Effector memory CD4-positive, alpha-beta T cell (primary cell): ENCODE measurements at regions not wholly inside any gene's neighbourhood (a gene's known extent, or its start where the extent isn't known, plus 50 kb on each side); places are given as distances from the start of the nearest gene placed in this dataset.
"Not testable (repeated sequence)": the region's sequence is repeated elsewhere in the genome, so short reads cannot be mapped to it uniquely, and the experiment has no call there.

Source experiments
- DNase-seq, 3 donors: peaks; one replicate each; pipeline ENCODE4 v3.0.0-alpha.2; 2020
- H3K27ac ChIP-seq: 2 replicates; pipeline ENCODE4 v1.7.0; 2013; ENCODE audit warnings: mild to moderate bottlenecking, low read length, moderate library complexity; ENCODE audit not compliant: insufficient read depth, poor library complexity, severe bottlenecking
- H3K27me3 ChIP-seq: replicated peaks from 2 replicates; pipeline ENCODE4 v1.7.0; 2013; ENCODE audit warnings: mild to moderate bottlenecking, low read length; ENCODE audit not compliant: insufficient read depth, control insufficient read depth, poor library complexity, severe bottlenecking
- H3K36me3 ChIP-seq: 2 replicates; pipeline ENCODE4 v1.7.0; 2013; ENCODE audit warnings: mild to moderate bottlenecking, low read length, moderate library complexity; ENCODE audit not compliant: control insufficient read depth, insufficient read depth
- H3K4me1 ChIP-seq: 2 replicates; pipeline ENCODE4 v1.7.0; 2013; ENCODE audit warnings: low read length, mild to moderate bottlenecking; ENCODE audit not compliant: control insufficient read depth, insufficient read depth, poor library complexity, severe bottlenecking
- H3K4me3 ChIP-seq: 2 replicates; pipeline ENCODE4 v1.7.0; 2013; ENCODE audit warnings: low read length, low read depth, mild to moderate bottlenecking; ENCODE audit not compliant: insufficient read depth, poor library complexity, severe bottlenecking
- H3K9me3 ChIP-seq: 2 replicates; pipeline ENCODE4 v1.7.0; 2013; ENCODE audit warnings: mild to moderate bottlenecking, low read length, moderate library complexity; ENCODE audit not compliant: control insufficient read depth

- Histone ChIP-seq H3K9me3 (no peaks in the 10 kb centered on the region), H3K4me3 (no peak overlapping the region), H3K36me3 (no peaks in the 10 kb centered on the region), H3K27me3 (no peaks in the 10 kb centered on the region), H3K27ac (no peak overlapping the region), H3K4me1 (no peaks in the 10 kb centered on the region)
- no peak for DNase-seq
Measured at GRCh38 chr3:40885430-40885829, 313.9 kb upstream of the CTNNB1 start.

GRCh38 chr3:40886660-40887425 lies 312.5 kb upstream of the CTNNB1 start:
- no peaks in the 10 kb centered on the region for H3K36me3 ChIP-seq
- no peak for DNase-seq
- H3K4me1 ChIP-seq = no peaks in the 10 kb centered on the region
- no peaks in the 10 kb centered on the region for H3K27me3 ChIP-seq
- no peaks in the 10 kb centered on the region for H3K9me3 ChIP-seq
- no peak overlapping the region for H3K27ac ChIP-seq
- H3K4me3 ChIP-seq = no peak overlapping the region

DNA sequence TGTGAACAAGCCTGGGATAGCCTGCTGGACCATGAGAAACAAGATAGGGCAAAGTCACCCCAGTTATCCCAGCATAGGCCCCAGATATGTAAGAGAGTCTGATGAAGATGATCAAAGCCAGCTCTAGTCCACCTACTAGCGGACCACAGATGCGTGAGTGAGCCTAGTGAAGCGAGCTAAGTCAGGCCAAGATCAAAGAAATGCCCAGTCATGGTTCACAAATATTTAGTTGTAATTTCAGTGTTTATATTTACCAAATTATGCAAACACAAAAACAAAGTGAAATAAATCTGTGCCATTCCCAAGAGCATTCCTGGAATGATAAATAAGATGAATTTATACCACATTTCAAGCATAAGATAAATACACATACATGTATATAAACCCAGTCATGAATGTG lies 308.1 kb upstream of the CTNNB1 start:
- no peaks in the 10 kb centered on the region for H3K9me3 ChIP-seq
- no peak overlapping the region for H3K4me3 ChIP-seq
- no peaks in the 10 kb centered on the region for H3K4me1 ChIP-seq
- no peaks in the 10 kb centered on the region for H3K27me3 ChIP-seq
- no peak overlapping the region for H3K27ac ChIP-seq
- DNase-seq = no peak
- H3K36me3 ChIP-seq = no peaks in the 10 kb centered on the region

- H3K4me3 ChIP-seq = no peak overlapping the region
- H3K4me1 ChIP-seq = no peaks in the 10 kb centered on the region
- H3K9me3 ChIP-seq = no peaks in the 10 kb centered on the region
- no peak overlapping the region for H3K27ac ChIP-seq
- no peak for DNase-seq
- H3K36me3 ChIP-seq = no peaks in the 10 kb centered on the region
- no peaks in the 10 kb centered on the region for H3K27me3 ChIP-seq
Measured at GRCh38 chr3:40895109-40895508, 304.2 kb upstream of the CTNNB1 start.

DNA sequence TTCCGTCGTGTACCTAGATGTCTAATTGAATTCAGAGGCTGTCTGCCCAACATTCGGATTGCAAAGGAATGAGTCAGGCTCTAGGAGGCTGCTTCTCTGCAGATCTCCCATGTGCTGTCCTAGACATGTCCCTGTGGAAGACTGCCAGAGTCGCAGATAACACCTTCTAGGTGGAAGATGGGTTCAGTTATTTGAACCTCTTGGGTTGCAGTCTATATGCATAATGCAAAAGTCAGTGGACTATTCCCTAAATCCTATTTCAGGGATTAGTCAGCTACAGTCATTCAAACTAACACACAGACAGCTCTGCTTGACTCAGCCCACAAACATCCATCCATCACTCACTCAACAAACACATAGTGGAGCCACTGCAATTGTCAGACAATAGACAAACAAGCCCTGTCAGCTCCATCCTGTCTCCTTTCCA lies 300.0 kb upstream of the CTNNB1 start:
- DNase-seq = no peak
- Histone ChIP-seq H3K4me3 (no peak overlapping the region), H3K27me3 (no peaks in the 10 kb centered on the region), H3K4me1 (no peaks in the 10 kb centered on the region), H3K27ac (no peak overlapping the region), H3K9me3 (no peaks in the 10 kb centered on the region), H3K36me3 (no peaks in the 10 kb centered on the region)

GRCh38 chr3:40901298-40901697 lies 298.0 kb upstream of the CTNNB1 start:
- no peak for DNase-seq
- Histone ChIP-seq H3K4me3 (no peak overlapping the region), H3K27me3 (no peaks in the 10 kb centered on the region), H3K4me1 (no peaks in the 10 kb centered on the region), H3K9me3 (no peaks in the 10 kb centered on the region), H3K27ac (no peak overlapping the region), H3K36me3 (no peaks in the 10 kb centered on the region)

GRCh38 chr3:40901796-40902195 lies 297.5 kb upstream of the CTNNB1 start:
- H3K36me3 ChIP-seq = no peaks in the 10 kb centered on the region
- no peak overlapping the region for H3K27ac ChIP-seq
- no peaks in the 10 kb centered on the region for H3K4me1 ChIP-seq
- H3K9me3 ChIP-seq = no peaks in the 10 kb centered on the region
- no peak for DNase-seq
- no peaks in the 10 kb centered on the region for H3K27me3 ChIP-seq
- H3K4me3 ChIP-seq = no peak overlapping the region

GRCh38 chr3:40907907-40908465 lies 291.3 kb upstream of the CTNNB1 start:
- not testable (repeated sequence) for H3K27ac ChIP-seq, H3K9me3 ChIP-seq, H3K4me3 ChIP-seq

GRCh38 chr3:40908612-40909011 lies 290.7 kb upstream of the CTNNB1 start:
- DNase-seq = no peak
- Histone ChIP-seq H3K27me3 (no peaks in the 10 kb centered on the region), H3K4me3 (no peak overlapping the region), H3K9me3 (no peaks in the 10 kb centered on the region), H3K27ac (no peak overlapping the region), H3K4me1 (no peaks in the 10 kb centered on the region), H3K36me3 (no peaks in the 10 kb centered on the region)

More at GRCh38 chr3:40907907-40908465, 291.3 kb upstream of the CTNNB1 start:
- H3K27me3 ChIP-seq, H3K36me3 ChIP-seq, DNase-seq, H3K4me1 ChIP-seq: not testable (repeated sequence)

- Histone ChIP-seq H3K4me3 (no peak overlapping the region), H3K27ac (no peak overlapping the region), H3K27me3 (no peaks in the 10 kb centered on the region), H3K36me3 (no peaks in the 10 kb centered on the region), H3K9me3 (no peaks in the 10 kb centered on the region), H3K4me1 (no peaks in the 10 kb centered on the region)
- no peak for DNase-seq
Measured at GRCh38 chr3:40911264-40911663, 288.0 kb upstream of the CTNNB1 start.
